Ishikawa (cell line): ENCODE measurements at regions not wholly inside any gene's neighbourhood (a gene's known extent, or its start where the extent isn't known, plus 50 kb on each side); places are given as distances from the start of the nearest gene placed in this dataset.

Experiments used
- CEBPB ChIP-seq: IDR thresholded peaks from 2 replicates; pipeline ENCODE4 v1.6.1; 2012
- CREB1 ChIP-seq: IDR thresholded peaks from 2 replicates; pipeline ENCODE4 v1.6.1; 2012; ENCODE audit warnings: low read depth
- EGR1 ChIP-seq: IDR thresholded peaks from 2 replicates; pipeline ENCODE4 v1.6.1; 2012
- EP300 ChIP-seq: IDR thresholded peaks from 2 replicates; pipeline ENCODE4 v1.6.1; 2012; ENCODE audit warnings: borderline replicate concordance
- FOXM1 ChIP-seq: IDR thresholded peaks from 2 replicates; pipeline ENCODE4 v1.6.1; 2012; ENCODE audit warnings: low read depth, borderline replicate concordance
- NFIC ChIP-seq: IDR thresholded peaks from 2 replicates; pipeline ENCODE4 v1.6.1; 2012
- RAD21 ChIP-seq: IDR thresholded peaks from 2 replicates; pipeline ENCODE4 v1.6.1; 2012; ENCODE audit warnings: low read depth
- TAF1 ChIP-seq: IDR thresholded peaks from 2 replicates; pipeline ENCODE4 v1.6.1; 2012; ENCODE audit warnings: low read depth, mild to moderate bottlenecking
- TCF12 ChIP-seq: IDR thresholded peaks from 2 replicates; pipeline ENCODE4 v1.6.1; 2012; ENCODE audit warnings: low read depth
- TEAD4 ChIP-seq: IDR thresholded peaks from 2 replicates; pipeline ENCODE4 v1.6.1; 2012
- YY1 ChIP-seq: IDR thresholded peaks from 2 replicates; pipeline ENCODE4 v1.6.1; 2012; ENCODE audit warnings: low read depth
- ZBTB7A ChIP-seq: IDR thresholded peaks from 2 replicates; pipeline ENCODE4 v1.6.1; 2012; ENCODE audit warnings: low read depth
- TF ChIP-seq, protein P1 (sequence below): IDR thresholded peaks from 2 replicates; pipeline ENCODE4 v1.6.1; 2012
- TF ChIP-seq, protein P2 (sequence below): IDR thresholded peaks from 2 replicates; pipeline ENCODE4 v1.6.1; 2012; ENCODE audit warnings: low read depth, mild to moderate bottlenecking
- TF ChIP-seq, protein P3 (sequence below): IDR thresholded peaks from 2 replicates; pipeline ENCODE4 v1.6.1; 2012

DNA sequence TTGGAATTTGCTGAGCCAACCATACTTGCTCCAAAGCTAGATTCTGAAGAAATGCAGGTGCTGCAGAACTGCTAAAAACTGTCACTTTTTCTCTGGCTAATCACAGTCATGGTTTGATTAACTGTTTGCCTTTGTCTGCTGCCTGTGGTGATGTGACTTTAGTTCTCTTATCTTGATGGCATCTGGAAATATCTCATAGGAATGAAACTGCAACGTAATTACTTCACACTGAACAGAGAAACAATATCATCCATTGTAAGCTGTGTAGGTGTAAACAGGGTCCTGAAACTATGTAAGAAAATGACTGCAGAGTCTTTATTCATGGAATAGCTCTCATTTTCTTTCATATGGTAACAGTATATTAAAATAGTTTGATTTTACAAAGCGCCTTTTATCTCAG, 721.9 kb upstream of the HS3ST5 start:
- TF ChIP-seq, protein P1, sequence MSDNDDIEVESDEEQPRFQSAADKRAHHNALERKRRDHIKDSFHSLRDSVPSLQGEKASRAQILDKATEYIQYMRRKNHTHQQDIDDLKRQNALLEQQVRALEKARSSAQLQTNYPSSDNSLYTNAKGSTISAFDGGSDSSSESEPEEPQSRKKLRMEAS: no peak
- TF ChIP-seq NFIC (no peak), CREB1 (no peak), ZBTB7A (no peak), CEBPB (no peak), FOXM1 (no peak), TCF12 (no peak), RAD21 (no peak), EGR1 (no peak), YY1 (no peak), TEAD4 (no peak), EP300 (no peak), TAF1 (no peak)
- TF ChIP-seq, protein P2, sequence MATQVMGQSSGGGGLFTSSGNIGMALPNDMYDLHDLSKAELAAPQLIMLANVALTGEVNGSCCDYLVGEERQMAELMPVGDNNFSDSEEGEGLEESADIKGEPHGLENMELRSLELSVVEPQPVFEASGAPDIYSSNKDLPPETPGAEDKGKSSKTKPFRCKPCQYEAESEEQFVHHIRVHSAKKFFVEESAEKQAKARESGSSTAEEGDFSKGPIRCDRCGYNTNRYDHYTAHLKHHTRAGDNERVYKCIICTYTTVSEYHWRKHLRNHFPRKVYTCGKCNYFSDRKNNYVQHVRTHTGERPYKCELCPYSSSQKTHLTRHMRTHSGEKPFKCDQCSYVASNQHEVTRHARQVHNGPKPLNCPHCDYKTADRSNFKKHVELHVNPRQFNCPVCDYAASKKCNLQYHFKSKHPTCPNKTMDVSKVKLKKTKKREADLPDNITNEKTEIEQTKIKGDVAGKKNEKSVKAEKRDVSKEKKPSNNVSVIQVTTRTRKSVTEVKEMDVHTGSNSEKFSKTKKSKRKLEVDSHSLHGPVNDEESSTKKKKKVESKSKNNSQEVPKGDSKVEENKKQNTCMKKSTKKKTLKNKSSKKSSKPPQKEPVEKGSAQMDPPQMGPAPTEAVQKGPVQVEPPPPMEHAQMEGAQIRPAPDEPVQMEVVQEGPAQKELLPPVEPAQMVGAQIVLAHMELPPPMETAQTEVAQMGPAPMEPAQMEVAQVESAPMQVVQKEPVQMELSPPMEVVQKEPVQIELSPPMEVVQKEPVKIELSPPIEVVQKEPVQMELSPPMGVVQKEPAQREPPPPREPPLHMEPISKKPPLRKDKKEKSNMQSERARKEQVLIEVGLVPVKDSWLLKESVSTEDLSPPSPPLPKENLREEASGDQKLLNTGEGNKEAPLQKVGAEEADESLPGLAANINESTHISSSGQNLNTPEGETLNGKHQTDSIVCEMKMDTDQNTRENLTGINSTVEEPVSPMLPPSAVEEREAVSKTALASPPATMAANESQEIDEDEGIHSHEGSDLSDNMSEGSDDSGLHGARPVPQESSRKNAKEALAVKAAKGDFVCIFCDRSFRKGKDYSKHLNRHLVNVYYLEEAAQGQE: no peak
- TF ChIP-seq, protein P3, sequence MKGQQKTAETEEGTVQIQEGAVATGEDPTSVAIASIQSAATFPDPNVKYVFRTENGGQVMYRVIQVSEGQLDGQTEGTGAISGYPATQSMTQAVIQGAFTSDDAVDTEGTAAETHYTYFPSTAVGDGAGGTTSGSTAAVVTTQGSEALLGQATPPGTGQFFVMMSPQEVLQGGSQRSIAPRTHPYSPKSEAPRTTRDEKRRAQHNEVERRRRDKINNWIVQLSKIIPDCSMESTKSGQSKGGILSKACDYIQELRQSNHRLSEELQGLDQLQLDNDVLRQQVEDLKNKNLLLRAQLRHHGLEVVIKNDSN: no peak

DNA sequence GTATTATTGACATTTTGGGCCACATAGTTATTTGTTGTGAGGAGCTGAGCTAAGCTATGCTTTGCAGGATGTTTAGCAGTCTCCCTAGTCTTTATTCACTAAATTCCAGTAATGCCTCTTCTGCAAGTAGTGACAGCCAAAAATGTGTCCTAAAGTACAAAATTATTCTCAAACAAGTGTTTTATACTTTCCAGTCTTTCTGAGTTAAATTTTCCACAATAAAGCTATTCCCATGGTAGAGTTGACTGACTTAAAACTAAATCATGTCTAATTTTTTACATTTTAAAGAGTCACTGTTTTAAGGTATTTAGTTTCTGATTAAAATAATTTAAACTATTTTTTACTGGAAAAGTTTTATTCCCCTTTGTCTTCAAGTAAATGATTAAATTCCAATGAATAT, 717.8 kb upstream of the HS3ST5 start:
- TF ChIP-seq, protein P2: no peak
- TF ChIP-seq FOXM1: no peak
- TF ChIP-seq TAF1: no peak
- no peak for TF ChIP-seq RAD21
- no peak for TF ChIP-seq TCF12
- no peak for TF ChIP-seq EGR1
- TF ChIP-seq ZBTB7A: no peak
- TF ChIP-seq CEBPB: no peak

DNA sequence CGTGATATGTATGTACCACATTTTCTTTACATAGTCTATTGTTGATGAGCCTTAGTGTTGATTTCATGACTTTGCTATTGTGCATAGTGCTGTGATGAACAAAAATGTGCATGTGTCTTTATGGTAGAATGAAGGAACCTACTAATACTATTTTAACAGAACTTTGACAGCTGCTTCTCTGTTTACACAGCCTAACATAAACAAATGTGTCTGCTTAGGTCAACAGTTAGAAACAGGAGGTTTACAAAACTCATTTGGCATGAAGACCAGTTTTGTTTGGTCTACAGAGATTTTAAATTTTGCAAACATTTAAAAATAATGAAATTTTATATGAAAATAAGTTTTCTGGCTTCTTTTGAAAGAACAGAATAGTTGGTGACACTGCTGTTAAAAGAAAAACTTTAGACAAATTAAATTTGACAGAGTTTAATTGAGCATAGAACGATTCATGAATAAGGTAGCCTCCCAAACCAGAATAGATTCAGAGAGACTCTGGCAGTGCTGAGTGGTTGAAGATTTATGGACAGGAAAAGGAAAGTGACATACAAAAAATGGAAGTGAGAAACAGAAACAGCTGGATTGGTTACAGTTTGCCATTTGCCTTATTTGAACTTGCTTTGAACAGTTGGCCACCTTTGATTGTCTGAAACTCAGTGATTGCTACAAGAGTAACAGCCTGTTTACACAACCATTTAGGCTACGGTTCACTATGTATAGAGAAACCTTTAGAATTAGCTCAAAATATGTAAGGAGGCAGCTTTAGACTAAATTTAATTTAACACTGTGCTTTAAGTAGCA, 715.8 kb upstream of the HS3ST5 start:
- TF ChIP-seq NFIC: no peak
- TF ChIP-seq, protein P1: no peak
- TF ChIP-seq FOXM1: no peak
- no peak for TF ChIP-seq CEBPB
- TF ChIP-seq, protein P3: no peak
- TF ChIP-seq TEAD4: no peak
- no peak for TF ChIP-seq ZBTB7A
- TF ChIP-seq, protein P2: no peak
- TF ChIP-seq YY1: no peak
- TF ChIP-seq TCF12: no peak
- no peak for TF ChIP-seq EP300
- TF ChIP-seq TAF1: no peak
- no peak for TF ChIP-seq CREB1
- no peak for TF ChIP-seq EGR1
- TF ChIP-seq RAD21: no peak

DNA sequence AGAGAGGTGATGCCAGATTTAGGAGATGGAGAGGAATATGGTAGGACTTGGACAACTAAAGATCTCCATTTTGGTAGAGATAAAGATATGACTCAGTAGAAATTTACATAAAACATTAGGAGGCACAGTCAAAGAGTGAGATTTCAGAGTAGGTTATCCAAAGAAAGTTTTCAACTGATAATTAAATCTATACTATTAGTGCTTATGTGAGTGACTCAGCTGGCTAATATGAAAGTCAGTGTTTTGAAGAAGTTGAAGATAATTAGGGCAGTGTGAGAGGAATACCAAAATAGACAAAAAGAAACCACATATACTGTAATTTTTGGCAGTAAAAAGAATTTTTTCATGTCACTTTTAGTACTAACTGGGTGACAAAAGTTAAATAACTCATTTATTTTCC, 712.8 kb upstream of the HS3ST5 start:
- TF ChIP-seq TAF1 (no peak), CREB1 (no peak), TEAD4 (no peak), RAD21 (no peak), YY1 (no peak), NFIC (no peak), ZBTB7A (no peak), CEBPB (no peak)
- TF ChIP-seq, protein P2: no peak
